Heart left ventricle (tissue), 13 donors: ENCODE measurements at regions not wholly inside any gene's neighbourhood (a gene's known extent, or its start where the extent isn't known, plus 50 kb on each side); places are given as distances from the start of the nearest gene placed in this dataset.

ENCODE experiments used
- POLR2A ChIP-seq, 2 donors: fragments of 450-650 bp; IDR thresholded peaks; one replicate each; pipeline ENCODE4 v1.6.1; 2017; ENCODE audit warnings: antibody characterized with exemption in 2 of 2, mild to moderate bottlenecking in 2 of 2, moderate library complexity in 2 of 2
- TF ChIP-seq, protein P1 (sequence below), 12 donors: fragments of 200-600 bp; sonication (generic) in 4 of 12; IDR thresholded peaks; one replicate each; pipeline versions ENCODE4 v1.5.0 to v1.8.0; 2018 to 2022; ENCODE audit warnings: antibody characterized with exemption in 12 of 12, mild to moderate bottlenecking in 5 of 12
- donor health status: ischemic (EF 13 %, LVEDD 7.1; RV severe dilation, severe dysfunction).
- donor health status: DM: no; HTN: yes; CAD: no.
- donor health status: DM: no; HTN: no; CAD: no.
- donor health status: ischemic (EF 25% LVEDD 6.9; RV normal size, moderate dysfunction).
- donor health status: ischemic (EF 25% LVEDD 5.7; RV mildly dilated, moderate dysfunction).
- donor health status: ischemic (EF 35%, LVEDD 5.7; RV mildly dilated, moderate dysfunction).
- donor health status: nonischemic (EF 11% LVEDD 7.7; RV severe dilation, severe dysfunction).
- donor health status: DM: yes; HTN: yes; CAD: no.
- donor health status: PGD.
- donor health status: ischemic (EF 29% LVEDD 5.4; RV normal size, mild dysfunction).
- donor health status: nonischemic (EF 23%, LVEDD 6.1; RV moderate dilation, normal function).

GRCh38 chr5:71384706-71385105 is 70.7 kb upstream of the BDP1 start:
- TF ChIP-seq, protein P1, sequence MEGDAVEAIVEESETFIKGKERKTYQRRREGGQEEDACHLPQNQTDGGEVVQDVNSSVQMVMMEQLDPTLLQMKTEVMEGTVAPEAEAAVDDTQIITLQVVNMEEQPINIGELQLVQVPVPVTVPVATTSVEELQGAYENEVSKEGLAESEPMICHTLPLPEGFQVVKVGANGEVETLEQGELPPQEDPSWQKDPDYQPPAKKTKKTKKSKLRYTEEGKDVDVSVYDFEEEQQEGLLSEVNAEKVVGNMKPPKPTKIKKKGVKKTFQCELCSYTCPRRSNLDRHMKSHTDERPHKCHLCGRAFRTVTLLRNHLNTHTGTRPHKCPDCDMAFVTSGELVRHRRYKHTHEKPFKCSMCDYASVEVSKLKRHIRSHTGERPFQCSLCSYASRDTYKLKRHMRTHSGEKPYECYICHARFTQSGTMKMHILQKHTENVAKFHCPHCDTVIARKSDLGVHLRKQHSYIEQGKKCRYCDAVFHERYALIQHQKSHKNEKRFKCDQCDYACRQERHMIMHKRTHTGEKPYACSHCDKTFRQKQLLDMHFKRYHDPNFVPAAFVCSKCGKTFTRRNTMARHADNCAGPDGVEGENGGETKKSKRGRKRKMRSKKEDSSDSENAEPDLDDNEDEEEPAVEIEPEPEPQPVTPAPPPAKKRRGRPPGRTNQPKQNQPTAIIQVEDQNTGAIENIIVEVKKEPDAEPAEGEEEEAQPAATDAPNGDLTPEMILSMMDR (IDR thresholded peaks at IDR 0.05), result no peak
- no peak for TF ChIP-seq POLR2A (IDR thresholded peaks at IDR 0.05)
